Gastroesophageal sphincter (tissue), 3 donors: ENCODE measurements at regions not wholly inside any gene's neighbourhood (a gene's known extent, or its start where the extent isn't known, plus 50 kb on each side); places are given as distances from the start of the nearest gene placed in this dataset.

ENCODE experiments used
- CTCF ChIP-seq, 4 experiments: fragments of 200-600 bp in 2 of 4; fragments of 450-650 bp in 2 of 4; sonication (generic) in 1 of 4; IDR thresholded peaks; one replicate each; pipeline ENCODE4 v1.5.1; 2017 to 2019; ENCODE audit warnings: antibody characterized with exemption in 4 of 4, mild to moderate bottlenecking in 2 of 4, moderate library complexity in 2 of 4
- POLR2A ChIP-seq, 2 donors: fragments of 450-650 bp; IDR thresholded peaks; one replicate each; pipeline ENCODE4 v1.6.1; 2017; ENCODE audit warnings: antibody characterized with exemption in 2 of 2, mild to moderate bottlenecking in 2 of 2, moderate library complexity in 1 of 2
- POLR2AphosphoS5 ChIP-seq: sonication (generic); formaldehyde crosslinking; IDR thresholded peaks from one replicate; pipeline ENCODE4 v1.6.1; 2017; ENCODE audit warnings: antibody characterized with exemption

DNA sequence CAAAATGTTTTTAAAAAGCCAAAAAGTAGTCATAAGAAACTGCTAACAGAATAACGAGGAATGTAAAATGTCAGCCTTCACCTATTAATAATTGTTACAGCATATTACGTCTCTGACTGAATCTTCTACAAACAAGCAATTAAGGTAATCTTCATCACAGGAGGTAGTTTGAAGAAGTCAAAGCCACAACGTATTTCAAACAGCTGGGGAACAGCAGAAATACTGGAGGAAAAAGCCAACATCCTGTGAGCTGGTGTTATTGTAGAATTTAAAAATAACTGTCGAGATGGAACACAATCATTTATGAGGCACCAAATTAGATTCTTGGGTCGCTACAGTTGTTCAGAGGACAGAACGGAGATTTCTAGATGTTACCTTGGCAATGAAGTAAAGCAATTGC is 450.5 kb downstream of the AGTPBP1 start:
- TF ChIP-seq POLR2AphosphoS5 (no peak), CTCF (IDR thresholded peaks at IDR 0.05) (no peak), POLR2A (IDR thresholded peaks at IDR 0.05) (no peak)
